Breast epithelium (tissue), 4 donors: ENCODE measurements at regions not wholly inside any gene's neighbourhood (a gene's known extent, or its start where the extent isn't known, plus 50 kb on each side); places are given as distances from the start of the nearest gene placed in this dataset.

Experiments used
- DNase-seq, 2 donors: peaks; one replicate each; pipeline ENCODE4 v3.0.0-alpha.2; 2019; ENCODE audit warnings: low spot score in 2 of 2
- H3K27ac ChIP-seq, 2 donors: fragments of 200-600 bp; sonication (generic) in 1 of 2; one replicate each; pipeline ENCODE4 v1.5.1; 2016 to 2019; ENCODE audit warnings: mild to moderate bottlenecking in 1 of 2
- H3K27me3 ChIP-seq, 2 donors: fragments of 200-600 bp; sonication (generic) in 1 of 2; one replicate each; pipeline versions ENCODE4 v1.5.1 to v1.6.0; 2017 to 2019; ENCODE audit warnings: control low read depth in 1 of 2, mild to moderate bottlenecking in 1 of 2
- H3K36me3 ChIP-seq: fragments of 200-600 bp; one replicate; pipeline ENCODE4 v1.5.1; 2019
- H3K4me1 ChIP-seq, 2 donors: fragments of 200-600 bp; sonication (generic); one replicate each; pipeline ENCODE4 v1.5.1; 2016 to 2019; ENCODE audit warnings: control low read depth in 1 of 2
- H3K4me3 ChIP-seq, 3 donors: fragments of 200-600 bp; sonication (generic); 1 replicate in 2 of 3; 2 replicates in 1 of 3; pipeline ENCODE4 v1.5.1; 2016 to 2019; ENCODE audit warnings: mild to moderate bottlenecking in 3 of 3, moderate library complexity in 2 of 3
- H3K9me3 ChIP-seq, 2 donors: fragments of 200-600 bp; sonication (generic) in 1 of 2; one replicate each; pipeline ENCODE4 v1.5.1; 2016 to 2019; ENCODE audit warnings: control low read depth in 1 of 2
- POLR2A ChIP-seq: fragments of 450-650 bp; IDR thresholded peaks from one replicate; pipeline ENCODE4 v1.6.1; 2016; ENCODE audit warnings: antibody characterized with exemption, mild to moderate bottlenecking, moderate library complexity
- POLR2AphosphoS5 ChIP-seq, 3 donors: sonication (generic); formaldehyde crosslinking; IDR thresholded peaks; one replicate each; pipeline ENCODE4 v1.6.1; 2017; ENCODE audit warnings: antibody characterized with exemption in 3 of 3
- intact Hi-C: fragments of 100-400 bp; cut with DNase I; formaldehyde crosslinking; loops from one replicate; pipeline ENCODE4 v1.15.1; 2023; ENCODE audit warnings: low total_unique reads
- TF ChIP-seq, protein P1 (sequence below), 3 donors: fragments of 450-650 bp; IDR thresholded peaks; one replicate each; pipeline ENCODE4 v1.5.1; 2016 to 2017; ENCODE audit warnings: antibody characterized with exemption in 3 of 3, mild to moderate bottlenecking in 3 of 3, moderate library complexity in 3 of 3

DNA sequence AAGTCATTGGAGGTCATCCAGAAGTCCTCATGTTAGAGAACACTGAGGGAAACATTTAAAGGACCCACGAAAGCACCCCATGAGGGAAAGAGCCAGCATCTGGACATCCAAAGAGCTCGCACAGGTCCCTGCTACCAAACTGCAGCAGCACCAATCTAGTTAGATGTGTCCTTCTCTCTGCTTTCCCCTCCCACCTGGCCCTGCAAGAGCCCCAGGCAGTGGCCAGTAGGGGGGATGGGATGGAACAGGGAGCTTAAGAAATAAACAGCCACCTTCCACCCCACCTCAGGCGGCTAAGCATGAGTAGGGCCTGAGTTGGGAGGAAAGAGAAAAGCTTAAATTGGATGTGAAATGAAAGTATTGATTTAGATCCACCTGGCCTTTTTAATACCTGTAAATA is 175.9 kb upstream of the KCND3 start:
- H3K4me1 ChIP-seq, result no peaks in the 10 kb centered on the region
- no peaks in the 10 kb centered on the region for H3K27me3 ChIP-seq
- H3K9me3 ChIP-seq, result no peaks in the 10 kb centered on the region
- TF ChIP-seq POLR2AphosphoS5 (IDR thresholded peaks at IDR 0.05) (no peak), POLR2A (no peak)
- TF ChIP-seq, protein P1, sequence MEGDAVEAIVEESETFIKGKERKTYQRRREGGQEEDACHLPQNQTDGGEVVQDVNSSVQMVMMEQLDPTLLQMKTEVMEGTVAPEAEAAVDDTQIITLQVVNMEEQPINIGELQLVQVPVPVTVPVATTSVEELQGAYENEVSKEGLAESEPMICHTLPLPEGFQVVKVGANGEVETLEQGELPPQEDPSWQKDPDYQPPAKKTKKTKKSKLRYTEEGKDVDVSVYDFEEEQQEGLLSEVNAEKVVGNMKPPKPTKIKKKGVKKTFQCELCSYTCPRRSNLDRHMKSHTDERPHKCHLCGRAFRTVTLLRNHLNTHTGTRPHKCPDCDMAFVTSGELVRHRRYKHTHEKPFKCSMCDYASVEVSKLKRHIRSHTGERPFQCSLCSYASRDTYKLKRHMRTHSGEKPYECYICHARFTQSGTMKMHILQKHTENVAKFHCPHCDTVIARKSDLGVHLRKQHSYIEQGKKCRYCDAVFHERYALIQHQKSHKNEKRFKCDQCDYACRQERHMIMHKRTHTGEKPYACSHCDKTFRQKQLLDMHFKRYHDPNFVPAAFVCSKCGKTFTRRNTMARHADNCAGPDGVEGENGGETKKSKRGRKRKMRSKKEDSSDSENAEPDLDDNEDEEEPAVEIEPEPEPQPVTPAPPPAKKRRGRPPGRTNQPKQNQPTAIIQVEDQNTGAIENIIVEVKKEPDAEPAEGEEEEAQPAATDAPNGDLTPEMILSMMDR (IDR thresholded peaks at IDR 0.05), result no peak
- DNase-seq, result no peak
- intact Hi-C loops, result no loop called here
- no peak overlapping the region for H3K27ac ChIP-seq
- no peak overlapping the region for H3K4me3 ChIP-seq
- H3K36me3 ChIP-seq, result no peaks in the 10 kb centered on the region

DNA sequence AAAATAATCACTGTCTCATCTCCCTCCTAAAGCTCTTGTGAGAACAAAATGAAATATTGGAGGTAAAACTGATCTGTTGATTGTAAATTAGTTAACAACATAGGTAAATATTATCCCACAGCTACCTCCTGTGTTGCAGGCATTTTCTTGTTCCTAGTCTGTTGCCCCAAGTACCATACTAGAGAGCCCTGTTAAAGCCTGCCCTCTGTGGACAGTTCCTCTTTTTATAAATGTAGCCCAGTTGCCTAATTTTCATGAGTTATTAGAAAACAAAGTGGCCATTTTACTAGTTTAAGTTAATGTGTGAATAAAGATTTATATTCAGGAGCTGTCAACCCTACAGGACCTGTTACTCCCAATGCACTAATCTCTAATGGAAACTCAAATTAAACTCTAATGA is 180.0 kb upstream of the KCND3 start:
- TF ChIP-seq, protein P1 (IDR thresholded peaks at IDR 0.05), result no peak
- TF ChIP-seq POLR2A, result no peak
- TF ChIP-seq POLR2AphosphoS5 (IDR thresholded peaks at IDR 0.05), result no peak
- Histone ChIP-seq H3K27ac (no peak overlapping the region), H3K4me3 (no peak overlapping the region), H3K27me3 (no peaks in the 10 kb centered on the region), H3K36me3 (no peaks in the 10 kb centered on the region), H3K4me1 (no peaks in the 10 kb centered on the region), H3K9me3 (no peaks in the 10 kb centered on the region)
- DNase-seq, result no peak
- intact Hi-C loops, result no loop called here

DNA sequence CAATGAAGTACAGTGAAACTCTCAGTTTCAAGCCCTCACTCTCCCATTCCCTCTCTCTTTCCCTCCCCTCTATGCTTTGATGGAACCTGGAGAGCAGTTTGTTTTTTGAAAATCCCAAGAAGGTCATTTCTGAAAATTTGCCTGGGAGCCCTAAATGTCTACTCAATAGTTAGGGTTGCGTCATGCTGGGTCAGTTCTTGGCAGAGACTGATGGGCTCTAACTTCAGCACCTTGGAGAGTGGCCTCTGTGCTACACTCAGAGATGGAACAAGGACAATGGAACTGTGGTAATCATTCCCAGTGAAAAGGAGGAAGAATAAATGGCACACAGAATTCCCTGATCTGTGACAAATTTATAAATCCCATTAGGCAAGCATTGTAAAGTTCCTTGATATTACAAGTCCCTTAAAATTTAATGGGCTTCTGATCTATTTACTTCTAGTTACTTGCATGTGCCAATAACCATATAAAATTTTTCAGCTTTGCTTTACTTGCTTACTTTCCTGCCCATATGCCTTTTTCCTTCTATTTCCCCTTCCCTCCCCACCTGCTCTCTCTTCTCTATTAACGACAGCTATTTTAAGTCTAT is 182.9 kb upstream of the KCND3 start:
- no peak for DNase-seq
- no peaks in the 10 kb centered on the region for H3K4me1 ChIP-seq
- TF ChIP-seq POLR2A, result no peak
- H3K4me3 ChIP-seq, result no peak overlapping the region
- no peak overlapping the region for H3K27ac ChIP-seq
- no peaks in the 10 kb centered on the region for H3K9me3 ChIP-seq
- H3K36me3 ChIP-seq, result no peaks in the 10 kb centered on the region
- no peaks in the 10 kb centered on the region for H3K27me3 ChIP-seq
- intact Hi-C loops, result no loop called here

DNA sequence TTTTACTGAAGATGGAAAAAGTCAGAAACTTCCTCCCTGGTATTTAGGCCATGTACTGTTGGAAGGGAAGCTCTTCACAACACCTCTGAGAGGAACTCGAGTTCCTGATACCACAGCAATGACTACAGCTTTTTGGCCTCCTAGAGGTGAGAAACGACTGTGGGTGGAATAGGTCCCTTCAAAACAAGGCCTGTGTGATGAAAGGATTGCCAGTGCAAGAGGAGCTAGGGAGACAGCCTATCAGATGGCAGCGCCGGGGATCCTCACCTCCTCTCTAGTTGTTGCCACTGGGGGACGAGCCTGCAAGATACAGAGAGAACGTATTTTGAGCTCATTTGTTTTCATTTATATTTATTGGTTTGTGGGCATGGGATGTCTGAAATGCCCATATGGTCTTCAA is 187.8 kb upstream of the KCND3 start:
- intact Hi-C loops, result no loop called here

DNA sequence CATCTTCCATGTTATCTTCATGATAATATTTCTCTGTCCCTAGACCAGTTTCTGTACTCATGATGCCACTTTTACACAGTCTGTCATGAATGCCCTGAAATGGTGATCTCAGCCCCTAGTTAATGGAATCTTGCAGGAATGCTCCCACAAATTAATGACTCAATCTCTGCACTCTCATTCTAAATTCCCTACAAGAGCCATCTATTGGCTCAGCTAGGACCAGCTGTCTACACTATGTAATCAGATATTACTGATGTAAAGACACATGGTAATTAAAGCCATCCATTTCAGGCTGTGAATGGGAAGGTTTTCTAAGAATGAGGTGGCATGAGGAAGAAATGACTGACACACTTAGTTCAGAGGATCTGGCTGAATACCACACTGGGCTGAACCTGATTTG is 199.1 kb upstream of the KCND3 start:
- Histone ChIP-seq H3K36me3 (no peaks in the 10 kb centered on the region), H3K27me3 (no peaks in the 10 kb centered on the region), H3K9me3 (peaks cover 0 to 2% of the 10 kb centered on the region in 2 donors), H3K4me3 (no peak overlapping the region), H3K4me1 (no peaks in the 10 kb centered on the region), H3K27ac (no peak overlapping the region)
- no peak for DNase-seq
- intact Hi-C loops, result no loop called here
- TF ChIP-seq, protein P1 (IDR thresholded peaks at IDR 0.05), result no peak
- TF ChIP-seq POLR2A (no peak), POLR2AphosphoS5 (IDR thresholded peaks at IDR 0.05) (no peak)

More for the DNA sequence above, 187.8 kb upstream of the KCND3 start:
- no peaks in the 10 kb centered on the region for H3K4me1 ChIP-seq
- H3K9me3 ChIP-seq, result no peaks in the 10 kb centered on the region
- H3K27ac ChIP-seq, result no peak overlapping the region
- no peak for TF ChIP-seq POLR2AphosphoS5 (IDR thresholded peaks at IDR 0.05)
- no peak for TF ChIP-seq POLR2A
- TF ChIP-seq, protein P1 (IDR thresholded peaks at IDR 0.05), result no peak
- DNase-seq, result no peak
- H3K27me3 ChIP-seq, result no peaks in the 10 kb centered on the region
- no peaks in the 10 kb centered on the region for H3K36me3 ChIP-seq
- H3K4me3 ChIP-seq, result no peak overlapping the region
